GM12874 (cell line): ENCODE measurements at regions not wholly inside any gene's neighbourhood (a gene's known extent, or its start where the extent isn't known, plus 50 kb on each side); places are given as distances from the start of the nearest gene placed in this dataset.

Experiments
- CTCF ChIP-seq: IDR thresholded peaks from 2 replicates; pipeline ENCODE4 v1.5.1; 2011; ENCODE audit warnings: low read depth, mild to moderate bottlenecking, control low read depth, low read length, moderate library complexity; ENCODE audit not compliant: insufficient read depth

- TF ChIP-seq CTCF = no peak
Measured at GRCh38 chr20:43361526-43361925, 96.2 kb upstream of the SRSF6 start.

- no peak for TF ChIP-seq CTCF
Measured at GRCh38 chr20:43360016-43360415, 97.7 kb upstream of the SRSF6 start.

GRCh38 chr20:43358811-43359210 is 98.9 kb upstream of the SRSF6 start:
- no peak for TF ChIP-seq CTCF

- no peak for TF ChIP-seq CTCF
Measured at GRCh38 chr20:43357352-43357751, 100.3 kb upstream of the SRSF6 start.

- TF ChIP-seq CTCF = no peak
Measured at GRCh38 chr20:43355610-43356009, 102.1 kb upstream of the SRSF6 start.

GRCh38 chr20:43352996-43353395 is 104.7 kb upstream of the SRSF6 start:
- TF ChIP-seq CTCF = no peak

GRCh38 chr20:43349841-43350240 is 107.9 kb upstream of the SRSF6 start:
- no peak for TF ChIP-seq CTCF

GRCh38 chr20:43345676-43346075 is 112.0 kb upstream of the SRSF6 start:
- no peak for TF ChIP-seq CTCF
